Epithelial cell of esophagus (primary cell): ENCODE measurements at regions not wholly inside any gene's neighbourhood (a gene's known extent, or its start where the extent isn't known, plus 50 kb on each side); places are given as distances from the start of the nearest gene placed in this dataset.

Experiments
- DNase-seq: peaks from one replicate; pipeline ENCODE4 v3.0.0; 2010; ENCODE audit warnings: low read depth
- H3K4me3 ChIP-seq: 2 replicates; pipeline ENCODE4 v1.5.1; 2011; ENCODE audit warnings: mild to moderate bottlenecking, low read length, control low read depth
- TF ChIP-seq, protein P1 (sequence below): IDR thresholded peaks from 2 replicates; pipeline ENCODE4 v1.5.1; 2011; ENCODE audit warnings: low read depth, mild to moderate bottlenecking, low read length, control low read depth, inconsistent platforms; ENCODE audit not compliant: insufficient read depth; ENCODE audit errors: missing control alignments

DNA sequence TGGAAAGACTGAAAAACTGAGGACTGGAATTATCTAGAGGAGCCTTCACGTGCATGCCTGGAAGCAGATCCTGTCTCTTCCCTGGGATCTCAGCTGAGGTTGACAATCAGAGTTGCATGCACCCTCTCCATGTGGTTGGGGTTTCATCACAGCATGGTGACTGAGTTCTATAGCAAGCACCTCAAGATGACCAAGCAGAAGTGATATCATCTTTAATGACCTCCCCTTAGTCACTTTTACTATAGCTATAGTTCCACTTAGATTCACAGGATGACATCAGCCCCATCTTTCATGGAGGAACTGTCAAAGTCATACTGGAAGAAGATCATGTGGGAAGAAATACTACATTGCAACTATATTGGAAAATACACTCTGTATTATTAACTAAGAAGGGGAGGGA is 105.8 kb upstream of the ATXN7L3B start:
- peak; percentile 29 for DNase-seq
- TF ChIP-seq, protein P1, sequence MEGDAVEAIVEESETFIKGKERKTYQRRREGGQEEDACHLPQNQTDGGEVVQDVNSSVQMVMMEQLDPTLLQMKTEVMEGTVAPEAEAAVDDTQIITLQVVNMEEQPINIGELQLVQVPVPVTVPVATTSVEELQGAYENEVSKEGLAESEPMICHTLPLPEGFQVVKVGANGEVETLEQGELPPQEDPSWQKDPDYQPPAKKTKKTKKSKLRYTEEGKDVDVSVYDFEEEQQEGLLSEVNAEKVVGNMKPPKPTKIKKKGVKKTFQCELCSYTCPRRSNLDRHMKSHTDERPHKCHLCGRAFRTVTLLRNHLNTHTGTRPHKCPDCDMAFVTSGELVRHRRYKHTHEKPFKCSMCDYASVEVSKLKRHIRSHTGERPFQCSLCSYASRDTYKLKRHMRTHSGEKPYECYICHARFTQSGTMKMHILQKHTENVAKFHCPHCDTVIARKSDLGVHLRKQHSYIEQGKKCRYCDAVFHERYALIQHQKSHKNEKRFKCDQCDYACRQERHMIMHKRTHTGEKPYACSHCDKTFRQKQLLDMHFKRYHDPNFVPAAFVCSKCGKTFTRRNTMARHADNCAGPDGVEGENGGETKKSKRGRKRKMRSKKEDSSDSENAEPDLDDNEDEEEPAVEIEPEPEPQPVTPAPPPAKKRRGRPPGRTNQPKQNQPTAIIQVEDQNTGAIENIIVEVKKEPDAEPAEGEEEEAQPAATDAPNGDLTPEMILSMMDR, result no peak
- H3K4me3 ChIP-seq, result no peak overlapping the region

DNA sequence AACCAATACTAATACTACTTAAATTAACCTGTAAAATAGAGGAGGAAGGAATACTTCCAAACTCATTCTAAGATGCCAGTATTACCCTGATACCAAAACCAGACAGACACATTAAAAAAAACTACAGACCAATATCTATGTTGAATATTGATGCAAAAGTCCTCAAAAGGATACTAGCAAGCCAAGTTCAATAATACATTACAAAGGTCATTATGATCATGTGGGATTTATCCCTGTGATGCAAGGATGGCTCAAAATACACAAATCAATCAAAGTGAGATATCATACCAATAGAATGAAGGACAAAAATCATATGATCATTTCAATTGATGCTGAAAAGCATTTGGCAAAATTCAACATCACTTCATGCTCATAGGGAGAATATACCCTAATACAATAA is 97.2 kb upstream of the ATXN7L3B start:
- H3K4me3 ChIP-seq, result no peak overlapping the region
- no peak for DNase-seq
- TF ChIP-seq, protein P1, result no peak

DNA sequence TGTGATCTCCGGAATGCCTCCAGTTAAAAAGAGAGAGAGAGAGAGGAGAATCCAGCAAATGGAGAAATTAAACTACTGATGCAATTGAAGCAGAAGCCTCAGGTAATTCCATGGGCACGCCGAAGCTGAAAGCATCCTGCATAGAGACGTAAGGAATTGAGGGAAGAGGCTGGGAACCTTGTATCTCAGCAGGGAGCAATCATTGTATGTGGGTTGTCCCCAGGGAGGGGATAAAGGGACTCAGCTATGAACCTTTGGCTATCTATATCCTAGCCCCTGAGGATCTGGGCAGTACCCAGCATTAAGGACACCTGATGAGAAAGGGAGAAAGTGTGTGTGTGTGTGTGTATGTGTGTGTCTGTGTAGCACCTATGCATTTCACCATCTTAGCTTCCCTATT is 95.8 kb upstream of the ATXN7L3B start:
- H3K4me3 ChIP-seq, result no peak overlapping the region
- DNase-seq, result no peak
- TF ChIP-seq, protein P1, result no peak

DNA sequence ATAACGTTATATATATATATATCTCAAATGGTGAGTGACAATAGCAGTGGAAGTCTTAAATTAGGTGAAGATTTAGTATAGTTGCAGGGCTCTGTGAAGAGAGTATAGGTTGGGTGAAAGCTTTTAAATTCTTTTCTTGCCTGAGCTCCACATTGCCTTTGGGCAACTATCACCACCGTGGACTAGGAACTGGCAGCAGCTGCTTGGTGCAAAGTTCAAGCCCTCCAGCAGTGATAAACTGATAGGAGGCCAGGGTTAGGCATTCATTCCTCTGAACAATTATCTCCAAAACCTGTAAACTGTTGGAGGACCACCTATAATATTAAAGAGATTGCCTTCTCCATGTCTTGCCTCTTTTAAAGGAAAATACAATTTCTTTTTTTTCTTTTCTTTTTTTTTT is 91.2 kb upstream of the ATXN7L3B start:
- TF ChIP-seq, protein P1, result no peak
- H3K4me3 ChIP-seq, result no peak overlapping the region
- no peak for DNase-seq

DNA sequence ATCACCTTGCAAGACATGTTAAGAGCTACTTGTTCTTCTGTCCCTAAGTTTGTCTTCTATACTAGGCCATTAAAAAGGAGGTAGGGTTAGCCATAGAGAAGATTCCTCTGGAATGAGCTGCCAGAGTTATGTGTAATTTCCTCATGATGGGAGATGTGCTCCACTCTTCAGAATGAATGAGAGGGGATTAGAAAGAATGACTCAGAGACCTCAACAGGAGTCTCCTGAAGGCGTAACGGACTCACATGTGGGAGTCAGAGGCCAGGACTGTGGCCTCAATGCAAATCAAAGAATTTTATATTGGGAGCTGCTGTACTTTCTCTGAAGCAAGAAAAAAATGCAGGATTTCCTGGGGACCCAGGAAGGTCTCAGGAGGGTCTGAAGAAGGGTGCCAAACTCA is 87.8 kb upstream of the ATXN7L3B start:
- DNase-seq, result peak; percentile 66
- no peak overlapping the region for H3K4me3 ChIP-seq
- TF ChIP-seq, protein P1, result no peak

DNA sequence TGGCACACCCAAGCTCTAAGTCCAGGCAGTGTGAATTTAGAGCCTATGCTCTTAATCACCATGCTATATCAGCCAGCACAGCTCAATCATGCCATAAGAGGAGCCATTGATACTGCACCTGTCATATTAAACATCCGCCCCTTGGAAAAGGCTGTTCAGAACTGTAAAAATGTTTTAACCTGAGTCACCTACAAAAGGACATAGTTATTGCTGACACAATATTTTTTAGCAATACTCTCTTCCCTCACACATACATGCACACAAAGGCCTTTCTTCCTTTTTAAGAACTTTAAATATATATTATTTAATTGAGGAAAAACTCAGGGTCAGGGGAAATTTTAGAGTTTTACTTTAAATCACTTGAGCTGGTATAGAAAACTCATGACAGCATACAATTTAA is 83.5 kb upstream of the ATXN7L3B start:
- TF ChIP-seq, protein P1, result no peak
- DNase-seq, result peak; percentile 11
- H3K4me3 ChIP-seq, result no peak overlapping the region

DNA sequence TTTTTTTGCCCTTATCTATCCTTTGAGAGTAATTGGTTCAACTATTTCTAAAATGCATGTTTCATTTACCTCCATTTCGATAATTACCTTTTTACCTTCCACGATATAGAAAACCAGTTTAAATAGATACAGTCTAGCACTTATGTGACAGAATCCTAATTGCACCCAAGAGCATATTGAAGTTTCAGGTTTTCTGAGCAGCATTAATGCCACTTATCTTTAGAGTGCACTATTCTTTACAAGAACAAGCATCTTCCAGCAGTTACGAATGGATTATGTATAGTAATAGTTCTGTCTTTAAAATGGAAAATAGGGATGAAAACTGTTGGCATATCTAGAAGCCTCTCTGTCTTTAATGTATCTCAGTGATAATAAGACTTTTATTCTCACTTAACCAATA is 82.2 kb upstream of the ATXN7L3B start:
- TF ChIP-seq, protein P1, result no peak
- no peak for DNase-seq
- H3K4me3 ChIP-seq, result no peak overlapping the region
